Tibial artery (tissue), 4 donors: ENCODE measurements at regions not wholly inside any gene's neighbourhood (a gene's known extent, or its start where the extent isn't known, plus 50 kb on each side); places are given as distances from the start of the nearest gene placed in this dataset.
"Not testable (repeated sequence)": the region's sequence is repeated elsewhere in the genome, so short reads cannot be mapped to it uniquely, and the experiment has no call there.

ENCODE experiments used
- DNase-seq, 2 donors: peaks; one replicate each; pipeline ENCODE4 v3.0.0-alpha.2; 2019
- H3K27ac ChIP-seq, 2 donors: fragments of 200-600 bp; sonication (generic) in 1 of 2; 1 replicate in 1 of 2; 2 replicates in 1 of 2; pipeline ENCODE4 v1.5.1; 2018 to 2019; ENCODE audit warnings: mild to moderate bottlenecking in 1 of 2
- H3K27me3 ChIP-seq, 2 donors: fragments of 200-600 bp; sonication (generic) in 1 of 2; one replicate each; pipeline versions ENCODE4 v1.5.1 to v1.6.0; 2016 to 2019
- H3K36me3 ChIP-seq, 3 donors: fragments of 200-600 bp; sonication (generic) in 2 of 3; one replicate each; pipeline ENCODE4 v1.5.1; 2016 to 2019; ENCODE audit warnings: mild to moderate bottlenecking in 2 of 3
- H3K4me1 ChIP-seq, 4 donors: fragments of 200-600 bp; sonication (generic) in 2 of 4; 1 replicate in 3 of 4; 2 replicates in 1 of 4; pipeline ENCODE4 v1.5.1; 2016 to 2019
- H3K4me3 ChIP-seq, 2 donors: fragments of 200-600 bp; sonication (generic) in 1 of 2; 1 replicate in 1 of 2; 2 replicates in 1 of 2; pipeline ENCODE4 v1.5.1; 2018 to 2019; ENCODE audit warnings: mild to moderate bottlenecking in 2 of 2
- H3K9me3 ChIP-seq, 3 donors: fragments of 200-600 bp; sonication (generic) in 1 of 3; one replicate each; pipeline ENCODE4 v1.5.1; 2016 to 2019
- CTCF ChIP-seq, 2 experiments: fragments of 200-600 bp in 1 of 2; fragments of 450-650 bp in 1 of 2; IDR thresholded peaks; one replicate each; pipeline ENCODE4 v1.5.1; 2017 to 2019; ENCODE audit warnings: antibody characterized with exemption in 2 of 2, mild to moderate bottlenecking in 1 of 2, moderate library complexity in 1 of 2
- intact Hi-C: fragments of 100-400 bp; cut with DNase I; formaldehyde crosslinking; loops from one replicate; pipeline ENCODE4 v1.15.0; 2023; ENCODE audit warnings: low total_unique reads

DNA sequence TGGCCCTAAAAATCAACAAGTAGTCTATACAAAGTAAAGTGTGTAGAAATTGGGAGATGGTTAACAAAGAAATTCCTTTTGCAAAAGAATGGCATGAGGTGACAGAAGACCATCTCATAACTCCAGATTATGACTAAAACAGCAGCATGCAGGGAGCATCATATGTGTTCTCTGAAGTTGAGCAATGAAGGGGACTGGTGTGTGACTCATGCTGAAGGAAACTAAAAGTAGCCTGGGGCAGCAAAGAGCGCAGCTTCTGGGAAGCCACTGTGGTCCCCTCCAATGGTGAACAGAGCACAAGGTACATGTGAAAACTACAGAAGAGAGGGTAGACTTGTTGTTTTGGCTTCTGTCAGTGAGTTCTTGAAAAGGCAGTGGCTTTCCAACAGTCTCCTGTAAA lies 133.4 kb downstream of the MACC1 start:
- H3K27me3 ChIP-seq = no peaks in the 10 kb centered on the region
- no peak for TF ChIP-seq CTCF (IDR thresholded peaks at IDR 0.05)
- intact Hi-C loops = no loop called here
- H3K9me3 ChIP-seq = no peaks in the 10 kb centered on the region
- no peak overlapping the region for H3K27ac ChIP-seq
- H3K4me1 ChIP-seq = no peaks in the 10 kb centered on the region
- H3K4me3 ChIP-seq = no peak overlapping the region
- no peak for DNase-seq
- no peaks in the 10 kb centered on the region for H3K36me3 ChIP-seq

GRCh38 chr7:20079080-20079479 lies 138.1 kb downstream of the MACC1 start:
- TF ChIP-seq CTCF (IDR thresholded peaks at IDR 0.05) = no peak
- Histone ChIP-seq H3K27me3 (no peaks in the 10 kb centered on the region), H3K27ac (no peak overlapping the region), H3K4me1 (no peaks in the 10 kb centered on the region), H3K36me3 (no peaks in the 10 kb centered on the region), H3K9me3 (no peaks in the 10 kb centered on the region), H3K4me3 (no peak overlapping the region)
- intact Hi-C loops = no loop called here
- no peak for DNase-seq

DNA sequence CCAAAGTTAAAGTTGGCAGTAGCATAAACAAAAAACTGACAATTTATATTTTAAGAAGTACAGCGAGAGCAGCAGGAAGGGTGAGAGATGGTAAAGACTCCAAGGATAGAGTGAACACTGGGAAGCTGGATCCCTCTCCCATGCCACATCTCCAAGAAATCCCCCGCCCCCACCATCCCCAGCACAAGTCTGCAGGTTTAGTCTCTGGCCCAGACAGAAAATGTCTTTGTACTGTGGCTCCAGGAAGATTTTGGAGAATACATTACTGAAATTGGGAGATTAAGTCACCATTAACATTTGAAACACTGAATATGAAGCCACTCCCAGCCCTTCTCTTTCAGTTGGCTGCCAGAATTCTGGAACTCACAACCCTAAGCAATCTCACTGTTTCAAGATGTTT lies 140.3 kb downstream of the MACC1 start:
- no peak for TF ChIP-seq CTCF (IDR thresholded peaks at IDR 0.05)
- Histone ChIP-seq H3K36me3 (no peaks in the 10 kb centered on the region), H3K9me3 (no peaks in the 10 kb centered on the region), H3K27ac (no peak overlapping the region), H3K4me1 (no peaks in the 10 kb centered on the region), H3K27me3 (no peaks in the 10 kb centered on the region), H3K4me3 (no peak overlapping the region)
- no peak for DNase-seq
- intact Hi-C loops = no loop called here

DNA sequence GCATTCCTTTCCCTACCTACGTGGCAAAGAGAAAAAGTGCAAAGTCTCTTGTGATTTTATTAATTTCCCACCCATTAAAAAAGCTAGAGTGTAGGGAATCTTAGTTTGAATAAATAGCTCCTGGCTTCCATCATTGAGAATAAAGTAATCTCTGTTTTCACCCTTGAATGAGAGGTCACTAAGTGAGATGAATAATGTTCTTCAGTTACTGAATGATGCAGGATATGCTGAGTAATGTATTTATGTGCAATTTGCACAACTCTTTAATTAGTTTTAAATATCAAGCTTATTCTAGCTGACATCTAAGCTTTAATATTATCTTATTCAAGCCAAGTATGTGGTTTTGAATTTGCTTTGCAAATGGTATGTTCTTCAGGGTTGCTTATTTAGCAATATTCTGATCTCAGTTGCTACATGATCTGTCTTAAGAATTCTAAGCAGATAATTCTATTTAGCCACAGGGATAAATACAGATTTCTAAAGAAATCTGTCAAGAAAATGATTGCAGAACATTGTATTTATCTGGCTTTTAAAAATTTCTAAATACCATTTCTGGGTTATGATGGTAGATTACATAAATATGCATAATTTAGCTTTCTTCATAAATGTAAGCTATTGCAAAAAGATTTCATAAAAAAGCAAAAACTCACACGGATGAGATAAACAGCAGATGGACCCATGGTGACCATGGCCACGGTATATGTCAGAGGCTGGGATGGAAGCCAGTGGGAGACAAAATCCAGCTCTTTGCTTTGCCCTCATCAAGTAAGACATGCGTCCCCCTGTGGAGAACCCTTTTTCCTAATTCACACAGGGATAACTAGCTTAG lies 141.0 kb downstream of the MACC1 start:
- H3K27me3 ChIP-seq = no peaks in the 10 kb centered on the region
- H3K36me3 ChIP-seq = no peaks in the 10 kb centered on the region
- intact Hi-C loops = no loop called here
- H3K4me1 ChIP-seq = no peaks in the 10 kb centered on the region
- DNase-seq = no peak
- H3K4me3 ChIP-seq = no peak overlapping the region
- H3K27ac ChIP-seq = no peak overlapping the region
- no peaks in the 10 kb centered on the region for H3K9me3 ChIP-seq
- no peak for TF ChIP-seq CTCF (IDR thresholded peaks at IDR 0.05)

- DNase-seq = no peak
- H3K9me3 ChIP-seq = no peaks in the 10 kb centered on the region
- no peak for TF ChIP-seq CTCF (IDR thresholded peaks at IDR 0.05)
- H3K36me3 ChIP-seq = no peaks in the 10 kb centered on the region
- H3K4me3 ChIP-seq = no peak overlapping the region
- H3K4me1 ChIP-seq = no peaks in the 10 kb centered on the region
- H3K27me3 ChIP-seq = no peaks in the 10 kb centered on the region
- intact Hi-C loops = no loop called here
- no peak overlapping the region for H3K27ac ChIP-seq
Measured at GRCh38 chr7:20075440-20075839, 141.7 kb downstream of the MACC1 start.

DNA sequence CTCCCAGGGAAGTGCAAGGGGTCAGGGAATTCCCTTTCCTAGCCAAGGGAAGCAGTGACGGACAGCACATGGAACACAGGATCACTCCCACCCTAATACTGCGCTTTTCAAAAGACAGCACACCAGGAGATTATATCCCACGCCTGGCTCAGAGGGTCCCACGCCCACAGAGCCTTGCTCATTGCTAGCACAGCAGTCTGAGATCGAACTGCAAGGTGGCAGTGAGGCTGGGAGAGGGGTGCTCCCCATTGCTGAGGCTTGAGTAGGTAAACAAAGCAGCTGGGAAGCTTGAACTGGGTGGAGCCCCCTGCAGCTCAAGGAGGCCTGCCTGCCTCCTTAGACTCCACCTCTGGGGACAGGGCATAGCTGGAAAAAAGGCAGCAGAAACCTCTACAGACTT lies 149.2 kb downstream of the MACC1 start:
- intact Hi-C loops, H3K9me3 ChIP-seq, H3K36me3 ChIP-seq, H3K4me3 ChIP-seq, H3K27me3 ChIP-seq, H3K4me1 ChIP-seq, DNase-seq, H3K27ac ChIP-seq: not testable (repeated sequence)
